AG09319 (cell line): ENCODE measurements at regions not wholly inside any gene's neighbourhood (a gene's known extent, or its start where the extent isn't known, plus 50 kb on each side); places are given as distances from the start of the nearest gene placed in this dataset.

ENCODE experiments used
- DNase-seq: peaks from one replicate; pipeline ENCODE4 v3.0.0-alpha.2; 2010; ENCODE audit warnings: low read depth; ENCODE audit errors: extremely low read depth
- TF ChIP-seq, protein P1 (sequence below): IDR thresholded peaks from 2 replicates; pipeline ENCODE4 v1.5.1; 2011; ENCODE audit warnings: low read depth, mild to moderate bottlenecking, inconsistent platforms, low read length, moderate library complexity

DNA sequence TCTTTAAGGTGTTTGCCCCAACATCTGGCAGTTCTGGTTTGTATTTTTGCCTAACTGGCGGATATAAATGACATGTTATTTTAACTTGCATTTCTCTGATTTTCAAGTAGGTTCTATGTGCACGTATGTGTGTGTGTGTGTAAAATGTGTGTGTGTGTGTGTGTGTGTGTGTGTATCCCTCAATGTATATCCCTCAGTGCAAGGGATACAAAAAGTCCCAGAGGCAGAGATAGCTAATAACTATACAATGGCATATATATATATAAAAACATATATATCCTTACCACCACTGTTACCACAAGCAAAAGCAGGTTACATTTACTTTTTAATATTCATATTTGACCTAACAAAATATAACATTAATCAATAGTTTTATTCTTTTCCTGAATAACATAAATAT is 95.0 kb upstream of the NR5A2 start:
- no peak for DNase-seq
- TF ChIP-seq, protein P1, sequence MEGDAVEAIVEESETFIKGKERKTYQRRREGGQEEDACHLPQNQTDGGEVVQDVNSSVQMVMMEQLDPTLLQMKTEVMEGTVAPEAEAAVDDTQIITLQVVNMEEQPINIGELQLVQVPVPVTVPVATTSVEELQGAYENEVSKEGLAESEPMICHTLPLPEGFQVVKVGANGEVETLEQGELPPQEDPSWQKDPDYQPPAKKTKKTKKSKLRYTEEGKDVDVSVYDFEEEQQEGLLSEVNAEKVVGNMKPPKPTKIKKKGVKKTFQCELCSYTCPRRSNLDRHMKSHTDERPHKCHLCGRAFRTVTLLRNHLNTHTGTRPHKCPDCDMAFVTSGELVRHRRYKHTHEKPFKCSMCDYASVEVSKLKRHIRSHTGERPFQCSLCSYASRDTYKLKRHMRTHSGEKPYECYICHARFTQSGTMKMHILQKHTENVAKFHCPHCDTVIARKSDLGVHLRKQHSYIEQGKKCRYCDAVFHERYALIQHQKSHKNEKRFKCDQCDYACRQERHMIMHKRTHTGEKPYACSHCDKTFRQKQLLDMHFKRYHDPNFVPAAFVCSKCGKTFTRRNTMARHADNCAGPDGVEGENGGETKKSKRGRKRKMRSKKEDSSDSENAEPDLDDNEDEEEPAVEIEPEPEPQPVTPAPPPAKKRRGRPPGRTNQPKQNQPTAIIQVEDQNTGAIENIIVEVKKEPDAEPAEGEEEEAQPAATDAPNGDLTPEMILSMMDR = no peak

DNA sequence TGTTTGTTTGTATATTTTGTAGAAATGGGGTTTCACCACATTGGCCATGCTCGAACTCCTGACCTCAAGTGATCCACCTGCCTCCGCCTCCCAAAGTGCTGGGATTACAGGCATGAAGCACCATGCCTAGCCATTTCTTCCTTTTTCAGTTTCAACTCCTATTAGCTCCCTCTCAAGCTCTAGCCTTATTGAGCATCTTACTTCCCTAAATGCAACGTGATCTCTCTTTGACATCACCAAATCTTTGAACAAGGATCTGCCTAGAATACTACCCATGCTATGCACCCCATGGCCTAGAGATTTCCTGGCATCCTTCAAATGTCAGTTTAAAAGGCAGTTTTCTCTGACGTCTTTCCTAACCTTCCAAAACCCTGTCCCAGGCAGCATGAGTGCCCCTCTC is 91.1 kb upstream of the NR5A2 start:
- TF ChIP-seq, protein P1 = no peak
- no peak for DNase-seq

DNA sequence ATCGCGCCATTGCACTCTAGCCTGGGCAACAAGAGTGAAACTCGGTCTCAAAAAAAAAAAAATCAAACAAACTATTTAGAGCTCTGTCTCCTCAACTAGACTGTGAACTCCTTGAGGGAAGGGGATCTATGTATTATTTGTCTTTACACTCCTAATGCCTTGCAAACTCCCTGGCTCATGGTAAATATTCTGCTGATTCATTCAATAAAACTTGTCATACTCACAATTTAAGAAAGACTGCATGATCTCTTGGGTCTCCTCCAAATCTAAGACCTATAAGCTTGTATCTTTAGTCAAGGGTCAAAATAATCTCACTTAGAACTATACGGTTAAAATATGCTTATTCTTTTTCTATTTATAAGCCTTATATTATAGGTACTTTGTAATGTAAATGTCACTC is 90.3 kb upstream of the NR5A2 start:
- no peak for DNase-seq
- TF ChIP-seq, protein P1 = no peak

DNA sequence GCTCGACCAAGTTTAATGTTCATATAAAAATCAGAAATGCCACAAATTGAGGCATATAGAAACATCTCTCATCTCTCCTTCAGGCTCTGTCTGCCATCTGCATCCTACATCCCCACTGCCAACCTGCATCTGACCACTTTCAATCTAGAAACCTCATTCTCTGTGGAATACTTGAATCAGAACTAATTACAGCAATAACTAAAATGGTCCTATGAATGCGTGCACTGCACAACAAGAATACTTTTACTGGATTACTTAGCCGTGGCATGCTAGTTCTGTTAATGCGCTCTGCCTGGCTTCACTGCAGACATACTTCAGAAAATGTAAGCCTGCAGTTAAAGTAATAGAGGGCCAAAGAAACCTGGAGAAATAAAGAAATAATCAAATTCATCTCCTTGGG is 89.8 kb upstream of the NR5A2 start:
- DNase-seq = no peak
- TF ChIP-seq, protein P1 = no peak

DNA sequence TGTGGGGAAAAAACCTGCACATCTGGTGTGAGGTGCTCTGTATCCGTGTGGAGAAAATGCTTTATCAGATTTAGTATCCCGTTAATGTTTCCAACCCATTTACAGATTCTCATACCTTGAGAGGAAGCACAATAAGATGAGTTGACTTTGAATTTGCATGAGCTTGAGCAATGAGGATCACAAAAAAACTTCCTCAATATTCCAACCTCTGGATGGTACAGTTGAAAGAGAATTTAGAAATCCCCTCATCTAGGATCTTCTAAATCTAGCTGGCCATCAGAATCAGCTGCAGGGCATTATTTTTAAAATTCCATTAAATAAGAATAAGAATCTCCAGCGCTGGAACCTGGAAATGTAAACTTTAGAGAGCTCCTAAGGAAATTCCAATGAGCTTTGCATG is 82.5 kb upstream of the NR5A2 start:
- TF ChIP-seq, protein P1 = no peak
- no peak for DNase-seq

DNA sequence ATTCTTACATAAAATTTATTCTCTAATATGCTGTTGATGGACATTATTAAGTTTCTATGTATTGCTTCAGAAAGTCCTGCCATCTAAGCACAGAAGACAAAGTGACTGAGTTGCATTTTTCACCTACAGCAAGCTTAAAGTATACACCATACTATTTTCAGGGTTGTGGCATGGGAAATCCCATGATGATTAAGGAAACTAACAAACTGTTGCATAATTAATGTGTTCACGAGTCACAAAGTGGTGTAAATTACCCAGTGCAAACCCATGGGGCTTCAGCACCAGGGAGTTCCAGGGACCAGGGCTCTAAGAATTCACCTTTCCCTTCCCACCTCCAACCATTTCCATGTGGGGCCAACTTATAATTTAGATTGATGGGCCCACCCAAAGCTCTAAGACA is 81.9 kb upstream of the NR5A2 start:
- DNase-seq = no peak
- TF ChIP-seq, protein P1 = no peak

DNA sequence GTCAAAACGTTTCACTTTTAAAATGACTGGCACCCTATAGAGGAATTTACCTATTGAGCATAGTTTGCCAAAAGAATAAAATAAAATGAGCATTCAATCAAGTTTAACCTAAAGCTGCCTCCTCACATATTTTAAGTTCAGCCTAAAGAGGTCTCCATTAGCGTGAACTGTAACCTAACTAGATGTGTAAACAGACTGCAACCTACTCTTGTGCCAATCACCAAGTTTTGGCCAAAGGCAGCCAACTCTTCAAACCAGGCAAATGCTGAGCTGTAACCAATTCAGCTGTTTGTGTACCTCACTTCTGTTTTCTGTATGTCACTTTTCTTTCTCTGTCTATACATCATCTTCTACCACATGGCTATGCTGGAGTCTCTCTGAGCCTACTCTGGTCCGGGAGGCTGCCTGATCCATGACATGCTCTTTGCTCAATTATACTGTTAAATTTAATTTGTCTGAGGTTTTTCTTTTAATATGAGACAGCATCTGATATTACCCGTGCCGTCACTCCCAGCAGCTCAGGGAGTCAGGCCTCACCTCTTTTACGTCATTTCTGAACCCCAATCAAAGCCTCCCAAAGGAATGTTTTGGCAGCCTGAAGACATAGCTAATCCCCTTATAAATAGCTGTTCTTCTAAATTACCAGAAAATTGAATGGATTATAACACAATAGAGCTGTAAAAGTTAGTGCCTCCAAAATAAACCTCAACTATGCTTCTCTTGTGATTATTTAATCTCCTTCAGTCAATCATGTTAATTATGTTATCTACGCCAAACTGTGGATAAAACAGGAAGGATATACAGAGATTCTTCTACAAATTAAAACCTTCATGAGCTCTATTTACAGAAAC is 81.0 kb upstream of the NR5A2 start:
- no peak for DNase-seq
- TF ChIP-seq, protein P1 = no peak
